ENCODE measurements at regions not wholly inside any gene's neighbourhood (a gene's known extent, or its start where the extent isn't known, plus 50 kb on each side); places are given as distances from the start of the nearest gene placed in this dataset.

GRCh38 chr3:168620854-168621253, 525.1 kb upstream of the GOLIM4 start:
- DNase-seq (ENCODE audit: low spot score), result peak; percentile 88
- Mint-ChIP-seq H3K27me3 (ENCODE audit: insufficient read depth, low read depth, poor library complexity) (peaks cover 3% of the 10 kb centered on the region), H3K4me1 (peaks cover 73% of the 10 kb centered on the region), H3K4me3 (no peak overlapping the region), H3K36me3 (ENCODE audit: low read depth) (no peaks in the 10 kb centered on the region), H3K9me3 (no peaks in the 10 kb centered on the region), H3K27ac (peak overlapping the region; percentile 84)
- no peaks in the 10 kb centered on the region for H3K36me3 ChIP-seq (ENCODE audit: insufficient read depth)
- no peaks in the 10 kb centered on the region for H3K27me3 ChIP-seq (ENCODE audit: insufficient read depth)
- H3K4me3 ChIP-seq, result no peak overlapping the region
- no peaks in the 10 kb centered on the region for H3K9me2 ChIP-seq (ENCODE audit: insufficient read depth)
- H3K4me1 ChIP-seq (ENCODE audit: insufficient read depth), result peaks cover 37% of the 10 kb centered on the region
- H3F3A ChIP-seq (replicated peaks; ENCODE audit: low read depth), result no peaks in the 10 kb centered on the region
- no peak overlapping the region for H2AFZ ChIP-seq
- peak; percentile 83 for ATAC-seq
- TF ChIP-seq ZNF114 (CRISPR knock-in tag; IDR thresholded peaks at IDR 0.05) (peak; percentile 62; the same call in 1 of the 2 replicates), ZNF462 (CRISPR knock-in tag; IDR thresholded peaks at IDR 0.05) (no peak), CTCF (conservative IDR thresholded peaks at IDR 0.05; ENCODE audit: low read depth in 2 of 2) (peak; percentile 89 to 95)
- H4K20me1 ChIP-seq (replicated peaks; ENCODE audit: insufficient read depth), result no peaks in the 10 kb centered on the region
- H3K79me2 ChIP-seq (replicated peaks; ENCODE audit: insufficient read depth), result no peaks in the 10 kb centered on the region
- no peak overlapping the region for H3K27ac ChIP-seq (ENCODE audit: low read depth)
- H3K4me2 ChIP-seq, result no peak overlapping the region

All from GM23338 (cell line).